ENCODE measurements at regions not wholly inside any gene's neighbourhood (a gene's known extent, or its start where the extent isn't known, plus 50 kb on each side); places are given as distances from the start of the nearest gene placed in this dataset.

DNA sequence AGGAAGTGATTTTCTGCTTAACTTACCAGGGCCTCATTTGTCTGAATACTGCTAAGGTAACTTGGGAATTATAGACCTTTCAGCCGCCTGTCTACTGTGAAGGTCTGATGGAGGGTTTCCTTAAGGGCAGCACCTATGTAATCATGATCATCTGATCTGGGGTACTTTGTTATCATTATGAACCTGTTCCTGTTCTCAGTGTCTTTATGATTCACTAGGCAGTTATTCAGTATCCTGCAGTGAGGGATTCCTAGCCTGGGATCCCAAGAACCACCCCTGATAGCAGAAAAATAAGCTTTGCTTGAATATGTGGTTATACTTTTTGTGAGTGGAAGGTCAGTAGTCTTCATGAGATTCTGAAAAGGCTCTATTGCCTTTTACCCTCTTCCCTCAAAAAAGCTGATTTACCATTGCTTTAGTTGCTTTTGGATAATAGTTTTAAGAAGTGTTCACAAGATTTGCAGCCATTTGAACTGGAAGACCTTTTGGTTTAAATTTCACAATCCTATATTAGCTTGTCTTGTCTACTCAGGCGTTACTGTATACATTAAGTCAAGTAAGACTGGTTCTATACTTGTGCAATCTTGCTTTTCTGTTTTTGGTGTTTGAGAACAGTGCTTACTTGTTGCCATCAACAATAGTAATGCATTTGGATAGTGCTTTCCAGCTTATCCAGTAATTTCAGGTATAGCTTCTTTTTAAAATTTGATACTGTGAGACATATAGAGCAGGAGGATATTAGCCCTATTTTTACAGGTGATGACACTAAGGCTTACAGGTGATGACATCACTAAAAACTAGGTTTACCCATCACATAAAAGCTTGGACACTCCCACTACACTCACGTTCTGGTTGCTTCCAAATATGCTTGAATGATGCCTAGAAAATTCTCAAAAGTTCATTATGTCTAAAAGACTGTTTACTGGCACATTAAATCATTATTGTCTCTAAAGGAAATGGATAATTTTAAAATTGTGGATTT is 60.0 kb downstream of the FHIP1A start:
- Histone ChIP-seq H3K9me3 (replicated peaks; ENCODE audit: insufficient read depth, low read length) (no peaks in the 10 kb centered on the region), H3K4me1 (ENCODE audit: low read length) (peaks cover 7% of the 10 kb centered on the region; the same call in 1 of the 2 replicates), H2AFZ (ENCODE audit: low read length) (no peak overlapping the region), H3K4me3 (ENCODE audit: low read length) (no peak overlapping the region), H3K36me3 (replicated peaks; ENCODE audit: insufficient read depth, low read length) (no peaks in the 10 kb centered on the region), H3K27ac (ENCODE audit: low read length) (no peak overlapping the region), H3K27me3 (replicated peaks; ENCODE audit: insufficient read depth, low read length) (no peaks in the 10 kb centered on the region), H3K4me2 (ENCODE audit: low read depth, low read length) (no peak overlapping the region), H3K79me2 (ENCODE audit: low read length) (no peaks in the 10 kb centered on the region), H4K20me1 (ENCODE audit: insufficient read depth, low read length) (no peaks in the 10 kb centered on the region), H3F3A (ENCODE audit: insufficient read depth, low read length) (no peaks in the 10 kb centered on the region), H3K9me2 (replicated peaks; ENCODE audit: insufficient read depth, low read length) (no peaks in the 10 kb centered on the region), H3K9ac (ENCODE audit: low read length) (no peak overlapping the region)
- no peak for DNase-seq
- TF ChIP-seq EZH2phosphoT487 (IDR thresholded peaks at IDR 0.05; ENCODE audit: low read length) (no peak), EZH2 (optimal IDR thresholded peaks at IDR 0.05; ENCODE audit: low read depth, low read length) (no peak)
- TF ChIP-seq, protein P1, sequence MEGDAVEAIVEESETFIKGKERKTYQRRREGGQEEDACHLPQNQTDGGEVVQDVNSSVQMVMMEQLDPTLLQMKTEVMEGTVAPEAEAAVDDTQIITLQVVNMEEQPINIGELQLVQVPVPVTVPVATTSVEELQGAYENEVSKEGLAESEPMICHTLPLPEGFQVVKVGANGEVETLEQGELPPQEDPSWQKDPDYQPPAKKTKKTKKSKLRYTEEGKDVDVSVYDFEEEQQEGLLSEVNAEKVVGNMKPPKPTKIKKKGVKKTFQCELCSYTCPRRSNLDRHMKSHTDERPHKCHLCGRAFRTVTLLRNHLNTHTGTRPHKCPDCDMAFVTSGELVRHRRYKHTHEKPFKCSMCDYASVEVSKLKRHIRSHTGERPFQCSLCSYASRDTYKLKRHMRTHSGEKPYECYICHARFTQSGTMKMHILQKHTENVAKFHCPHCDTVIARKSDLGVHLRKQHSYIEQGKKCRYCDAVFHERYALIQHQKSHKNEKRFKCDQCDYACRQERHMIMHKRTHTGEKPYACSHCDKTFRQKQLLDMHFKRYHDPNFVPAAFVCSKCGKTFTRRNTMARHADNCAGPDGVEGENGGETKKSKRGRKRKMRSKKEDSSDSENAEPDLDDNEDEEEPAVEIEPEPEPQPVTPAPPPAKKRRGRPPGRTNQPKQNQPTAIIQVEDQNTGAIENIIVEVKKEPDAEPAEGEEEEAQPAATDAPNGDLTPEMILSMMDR (IDR thresholded peaks at IDR 0.05; ENCODE audit: low read length) = no peak

GRCh38 chr4:151469970-151470369 is 61.0 kb downstream of the FHIP1A start:
- Histone ChIP-seq H3F3A (ENCODE audit: insufficient read depth, low read length) (no peaks in the 10 kb centered on the region), H4K20me1 (ENCODE audit: insufficient read depth, low read length) (no peaks in the 10 kb centered on the region), H3K4me1 (ENCODE audit: low read length) (peaks cover 17% of the 10 kb centered on the region; the same call in 1 of the 2 replicates), H3K79me2 (ENCODE audit: low read length) (no peaks in the 10 kb centered on the region), H3K9me3 (replicated peaks; ENCODE audit: insufficient read depth, low read length) (no peaks in the 10 kb centered on the region), H3K9ac (ENCODE audit: low read length) (no peak overlapping the region), H3K36me3 (replicated peaks; ENCODE audit: insufficient read depth, low read length) (no peaks in the 10 kb centered on the region), H3K27ac (ENCODE audit: low read length) (no peak overlapping the region), H3K4me3 (ENCODE audit: low read length) (no peak overlapping the region), H3K4me2 (ENCODE audit: low read depth, low read length) (no peak overlapping the region), H3K27me3 (replicated peaks; ENCODE audit: insufficient read depth, low read length) (no peaks in the 10 kb centered on the region), H2AFZ (ENCODE audit: low read length) (no peak overlapping the region), H3K9me2 (replicated peaks; ENCODE audit: insufficient read depth, low read length) (no peaks in the 10 kb centered on the region)
- DNase-seq = no peak
- TF ChIP-seq EZH2phosphoT487 (IDR thresholded peaks at IDR 0.05; ENCODE audit: low read length) = no peak
- TF ChIP-seq EZH2 (optimal IDR thresholded peaks at IDR 0.05; ENCODE audit: low read depth, low read length) = no peak
- TF ChIP-seq, protein P1 (IDR thresholded peaks at IDR 0.05; ENCODE audit: low read length) = no peak

DNA sequence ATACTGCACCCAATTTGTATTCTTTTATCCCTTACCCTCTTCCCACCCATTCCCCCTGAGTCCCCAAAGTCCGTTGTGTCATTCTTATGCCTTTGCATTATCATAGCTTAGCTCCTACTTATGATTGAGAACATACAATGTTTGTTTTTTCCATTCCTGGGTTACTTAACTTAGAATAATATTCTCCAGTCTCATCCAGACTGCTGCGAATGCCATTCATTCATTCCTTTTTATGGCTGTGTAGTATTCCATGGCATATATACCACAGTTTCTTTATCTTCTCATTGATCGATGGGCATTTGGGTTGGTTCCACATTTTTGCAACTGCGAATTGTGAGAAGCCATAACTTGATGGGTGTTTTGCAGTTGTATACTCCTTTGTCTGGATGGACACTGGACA is 62.8 kb downstream of the FHIP1A start:
- H3K27ac ChIP-seq (ENCODE audit: low read length) = no peak overlapping the region
- H3F3A ChIP-seq (ENCODE audit: insufficient read depth, low read length) = no peaks in the 10 kb centered on the region
- TF ChIP-seq, protein P1 (IDR thresholded peaks at IDR 0.05; ENCODE audit: low read length) = no peak
- TF ChIP-seq EZH2phosphoT487 (IDR thresholded peaks at IDR 0.05; ENCODE audit: low read length) = no peak
- no peak for TF ChIP-seq EZH2 (optimal IDR thresholded peaks at IDR 0.05; ENCODE audit: low read depth, low read length)
- no peaks in the 10 kb centered on the region for H3K36me3 ChIP-seq (replicated peaks; ENCODE audit: insufficient read depth, low read length)
- no peaks in the 10 kb centered on the region for H4K20me1 ChIP-seq (ENCODE audit: insufficient read depth, low read length)
- H3K9me2 ChIP-seq (replicated peaks; ENCODE audit: insufficient read depth, low read length) = no peaks in the 10 kb centered on the region
- H3K4me2 ChIP-seq (ENCODE audit: low read depth, low read length) = no peak overlapping the region
- H3K4me1 ChIP-seq (ENCODE audit: low read length) = peaks cover 20% of the 10 kb centered on the region; the same call in 1 of the 2 replicates
- no peak overlapping the region for H3K9ac ChIP-seq (ENCODE audit: low read length)
- DNase-seq = no peak
- H3K27me3 ChIP-seq (replicated peaks; ENCODE audit: insufficient read depth, low read length) = no peaks in the 10 kb centered on the region
- H3K9me3 ChIP-seq (replicated peaks; ENCODE audit: insufficient read depth, low read length) = no peaks in the 10 kb centered on the region
- H3K79me2 ChIP-seq (ENCODE audit: low read length) = no peaks in the 10 kb centered on the region
- H3K4me3 ChIP-seq (ENCODE audit: low read length) = no peak overlapping the region
- H2AFZ ChIP-seq (ENCODE audit: low read length) = no peak overlapping the region

All from MM.1S (cell line).